Natural killer cell (primary cell): ENCODE measurements at regions not wholly inside any gene's neighbourhood (a gene's known extent, or its start where the extent isn't known, plus 50 kb on each side); places are given as distances from the start of the nearest gene placed in this dataset.
"Not testable (repeated sequence)": the region's sequence is repeated elsewhere in the genome, so short reads cannot be mapped to it uniquely, and the experiment has no call there.

Experiments
- ATAC-seq, 3 donors: fragments of 150-1000 bp in 2 of 3; fragments of 200-7000 bp in 1 of 3; cut with Tn5 transposase; 1 replicate in 1 of 3; 2 replicates in 2 of 3; pipeline ENCODE4 v1.10.0; 2021; ENCODE audit warnings: mild to moderate bottlenecking in 2 of 3, moderate library complexity in 2 of 3
- DNase-seq, 2 donors: peaks; one replicate each; pipeline versions ENCODE4 v3.0.0 to v3.0.0-alpha.2; 2013 to 2021; ENCODE audit warnings: mixed read lengths in 1 of 2
- H3K27ac ChIP-seq: one replicate; pipeline ENCODE4 v1.5.1; 2013; ENCODE audit warnings: mild to moderate bottlenecking, low read length
- H3K27me3 ChIP-seq: one replicate; pipeline ENCODE4 v1.6.1; 2013; ENCODE audit warnings: low read length; ENCODE audit not compliant: control insufficient read depth, insufficient read depth
- H3K36me3 ChIP-seq: one replicate; pipeline ENCODE4 v1.6.1; 2013; ENCODE audit warnings: low read length; ENCODE audit not compliant: control insufficient read depth, insufficient read depth
- H3K4me1 ChIP-seq: one replicate; pipeline ENCODE4 v1.6.1; 2013; ENCODE audit warnings: low read length; ENCODE audit not compliant: control insufficient read depth, insufficient read depth
- H3K4me3 ChIP-seq: one replicate; pipeline ENCODE4 v1.5.1; 2013; ENCODE audit warnings: low read length
- H3K9me3 ChIP-seq: one replicate; pipeline ENCODE4 v1.6.1; 2013; ENCODE audit warnings: low read length; ENCODE audit not compliant: control insufficient read depth, insufficient read depth
- H3K27ac Mint-ChIP-seq, 2 donors: one replicate each; pipeline ENCODE4 v1.8.0; 2022; ENCODE audit warnings: mild to moderate bottlenecking in 2 of 2, mixed read lengths in 2 of 2, moderate library complexity in 1 of 2
- H3K27me3 Mint-ChIP-seq, 2 donors: one replicate each; pipeline ENCODE4 v1.8.0; 2022; ENCODE audit warnings: low read depth in 2 of 2, mixed read lengths in 2 of 2
- H3K36me3 Mint-ChIP-seq: one replicate; pipeline ENCODE4 v1.8.0; 2022; ENCODE audit warnings: mixed read lengths
- H3K4me1 Mint-ChIP-seq, 2 donors: one replicate each; pipeline ENCODE4 v1.8.0; 2022; ENCODE audit warnings: mixed read lengths in 2 of 2
- H3K4me3 Mint-ChIP-seq: one replicate; pipeline ENCODE4 v1.8.0; 2022; ENCODE audit warnings: mild to moderate bottlenecking, moderate library complexity, mixed read lengths
- H3K9me3 Mint-ChIP-seq, 2 donors: one replicate each; pipeline ENCODE4 v1.8.0; 2022; ENCODE audit warnings: mixed read lengths in 2 of 2
- WGBS: methylation state at CpG from one replicate; pipeline ENCODE4 v1.1.7; 2013; ENCODE audit warnings: missing lambda C conversion rate; ENCODE audit not compliant: insufficient coverage; 5-methylcytosine and 5-hydroxymethylcytosine counted together
- intact Hi-C: fragments of 100-400 bp; cut with micrococcal nuclease; formaldehyde crosslinking; loops from one replicate; pipeline ENCODE4 v1.14.2; 2022
- TF ChIP-seq, protein P1 (sequence below): fragments of 200-600 bp; IDR thresholded peaks from one replicate; pipeline ENCODE4 v1.8.0; 2022; ENCODE audit warnings: antibody characterized with exemption

DNA sequence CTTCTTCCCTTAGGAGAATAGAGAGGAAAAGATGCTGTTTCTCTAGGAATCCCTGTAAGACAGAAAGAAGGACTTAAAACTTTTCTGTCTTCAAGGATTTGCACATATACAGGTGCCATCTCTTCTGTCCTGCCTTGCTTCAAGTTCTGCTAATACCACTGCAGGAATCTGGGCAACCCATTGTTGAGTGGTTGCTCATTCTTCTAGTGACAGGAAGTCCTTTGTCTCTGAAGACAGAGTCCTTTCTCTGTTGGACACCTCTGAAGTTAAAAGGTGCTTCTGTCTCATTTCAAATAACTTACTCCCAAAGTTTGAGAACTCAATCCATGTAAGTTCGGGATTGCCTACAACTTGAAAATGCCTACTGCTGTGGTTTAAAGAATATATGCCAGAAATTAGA is 114.4 kb upstream of the TMTC4 start:
- Histone ChIP-seq H3K4me3 (no peak overlapping the region), H3K27ac (no peak overlapping the region), H3K27me3 (no peaks in the 10 kb centered on the region), H3K9me3 (no peaks in the 10 kb centered on the region), H3K4me1 (no peaks in the 10 kb centered on the region), H3K36me3 (no peaks in the 10 kb centered on the region)
- Mint-ChIP-seq H3K4me3 (no peak overlapping the region), H3K9me3 (no peaks in the 10 kb centered on the region), H3K27me3 (peaks cover 26 to 28% of the 10 kb centered on the region in 2 donors), H3K4me1 (no peaks in the 10 kb centered on the region), H3K36me3 (no peaks in the 10 kb centered on the region), H3K27ac (no peak overlapping the region)
- DNase-seq (no peak), ATAC-seq (no peak)
- intact Hi-C loops, result no loop called here
- TF ChIP-seq, protein P1, sequence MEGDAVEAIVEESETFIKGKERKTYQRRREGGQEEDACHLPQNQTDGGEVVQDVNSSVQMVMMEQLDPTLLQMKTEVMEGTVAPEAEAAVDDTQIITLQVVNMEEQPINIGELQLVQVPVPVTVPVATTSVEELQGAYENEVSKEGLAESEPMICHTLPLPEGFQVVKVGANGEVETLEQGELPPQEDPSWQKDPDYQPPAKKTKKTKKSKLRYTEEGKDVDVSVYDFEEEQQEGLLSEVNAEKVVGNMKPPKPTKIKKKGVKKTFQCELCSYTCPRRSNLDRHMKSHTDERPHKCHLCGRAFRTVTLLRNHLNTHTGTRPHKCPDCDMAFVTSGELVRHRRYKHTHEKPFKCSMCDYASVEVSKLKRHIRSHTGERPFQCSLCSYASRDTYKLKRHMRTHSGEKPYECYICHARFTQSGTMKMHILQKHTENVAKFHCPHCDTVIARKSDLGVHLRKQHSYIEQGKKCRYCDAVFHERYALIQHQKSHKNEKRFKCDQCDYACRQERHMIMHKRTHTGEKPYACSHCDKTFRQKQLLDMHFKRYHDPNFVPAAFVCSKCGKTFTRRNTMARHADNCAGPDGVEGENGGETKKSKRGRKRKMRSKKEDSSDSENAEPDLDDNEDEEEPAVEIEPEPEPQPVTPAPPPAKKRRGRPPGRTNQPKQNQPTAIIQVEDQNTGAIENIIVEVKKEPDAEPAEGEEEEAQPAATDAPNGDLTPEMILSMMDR, result no peak
- WGBS, result 92% methylated on average over 1 of the region's 1 CpG

DNA sequence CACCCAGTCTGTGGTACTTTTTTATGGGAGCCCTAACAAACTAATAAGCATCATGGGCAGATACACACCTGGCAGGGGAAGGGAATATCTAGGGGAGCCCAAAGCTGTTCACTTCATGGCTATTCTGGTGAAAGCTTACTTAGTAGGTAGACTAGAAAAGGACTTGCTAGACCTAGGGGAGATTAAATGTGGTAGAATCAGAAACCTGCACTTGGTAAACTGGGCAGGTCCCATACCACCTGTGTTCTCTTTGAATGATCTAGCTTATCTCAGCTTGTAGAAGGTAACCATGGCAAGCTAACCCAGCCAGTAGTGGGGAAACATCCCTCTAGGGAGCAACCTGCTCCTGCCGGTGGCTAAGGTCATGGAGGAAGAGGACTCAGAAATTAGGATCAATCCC is 113.9 kb upstream of the TMTC4 start:
- Histone ChIP-seq H3K27me3 (no peaks in the 10 kb centered on the region), H3K27ac (no peak overlapping the region), H3K4me3 (no peak overlapping the region), H3K9me3 (no peaks in the 10 kb centered on the region), H3K4me1 (no peaks in the 10 kb centered on the region), H3K36me3 (no peaks in the 10 kb centered on the region)
- Mint-ChIP-seq H3K36me3 (no peaks in the 10 kb centered on the region), H3K4me3 (no peak overlapping the region), H3K4me1 (no peaks in the 10 kb centered on the region), H3K27ac (no peak overlapping the region), H3K27me3 (peaks cover 25 to 28% of the 10 kb centered on the region in 2 donors), H3K9me3 (no peaks in the 10 kb centered on the region)
- DNase-seq (no peak), ATAC-seq (no peak)
- TF ChIP-seq, protein P1, result no peak
- WGBS, result 100% methylated on average over 1 of the region's 1 CpG
- intact Hi-C loops, result no loop called here

DNA sequence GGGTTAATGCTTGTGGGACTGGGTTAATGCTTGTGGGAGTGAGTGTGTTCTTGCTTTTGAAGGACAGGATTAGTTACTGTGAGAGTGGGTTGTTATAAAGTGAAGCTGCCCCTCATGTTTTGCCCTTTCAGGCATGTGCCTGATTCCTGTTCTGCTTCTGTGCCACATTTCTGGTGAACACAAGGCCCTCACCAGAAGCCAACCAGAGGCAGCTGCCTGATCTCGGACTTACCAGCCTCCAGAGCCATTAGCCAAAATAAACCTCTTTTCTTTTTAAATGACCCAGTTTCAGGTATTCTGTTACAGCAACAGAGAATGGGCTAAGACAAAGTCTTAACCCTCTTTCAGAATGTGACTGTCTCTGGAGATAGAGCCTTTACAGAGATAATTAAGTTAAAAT is 113.3 kb upstream of the TMTC4 start:
- Histone ChIP-seq H3K27me3 (no peaks in the 10 kb centered on the region), H3K4me3 (no peak overlapping the region), H3K36me3 (no peaks in the 10 kb centered on the region), H3K4me1 (no peaks in the 10 kb centered on the region), H3K9me3 (no peaks in the 10 kb centered on the region), H3K27ac (no peak overlapping the region)
- no peak overlapping the region for H3K27ac Mint-ChIP-seq
- WGBS, result 100% methylated on average over 1 of the region's 1 CpG
- no peak overlapping the region for H3K4me3 Mint-ChIP-seq
- no peaks in the 10 kb centered on the region for H3K9me3 Mint-ChIP-seq
- H3K4me1 Mint-ChIP-seq, result no peaks in the 10 kb centered on the region
- no peaks in the 10 kb centered on the region for H3K36me3 Mint-ChIP-seq
- DNase-seq (no peak), ATAC-seq (no peak)
- intact Hi-C loops, result no loop called here
- TF ChIP-seq, protein P1, result no peak
- peaks cover 25 to 28% of the 10 kb centered on the region in 2 donors for H3K27me3 Mint-ChIP-seq

DNA sequence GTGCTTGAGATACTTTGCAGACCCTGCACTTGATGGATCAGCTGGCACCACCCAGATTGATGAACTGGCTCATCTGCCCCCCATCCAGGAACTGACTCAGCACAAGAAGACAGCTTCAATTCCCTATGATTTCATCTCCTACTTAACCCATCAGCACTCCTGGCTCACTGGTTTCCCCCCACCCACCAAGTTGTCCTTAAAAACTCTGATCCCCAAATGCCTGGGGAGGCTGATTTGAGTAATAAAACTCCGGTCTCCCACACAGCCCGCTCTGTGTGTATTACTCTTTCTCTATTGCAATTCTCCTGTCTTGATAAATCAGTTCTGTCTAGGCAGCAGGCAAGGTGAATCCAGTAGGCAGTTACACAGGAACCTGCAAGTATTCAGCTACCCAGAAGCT is 102.1 kb upstream of the TMTC4 start:
- H3K4me3 ChIP-seq, H3K36me3 Mint-ChIP-seq, H3K27me3 ChIP-seq, intact Hi-C loops, DNase-seq, ATAC-seq, H3K36me3 ChIP-seq, H3K9me3 ChIP-seq, H3K27ac ChIP-seq, H3K4me1 Mint-ChIP-seq, H3K27ac Mint-ChIP-seq, H3K9me3 Mint-ChIP-seq, H3K4me3 Mint-ChIP-seq, H3K4me1 ChIP-seq: not testable (repeated sequence)
- H3K27me3 Mint-ChIP-seq, result peaks cover 12 to 15% of the 10 kb centered on the region in 2 donors
- 93% methylated on average over 2 of the region's 2 CpGs for WGBS
